Adipocyte (in vitro differentiated cells): ENCODE measurements at regions not wholly inside any gene's neighbourhood (a gene's known extent, or its start where the extent isn't known, plus 50 kb on each side); places are given as distances from the start of the nearest gene placed in this dataset.
"Not testable (repeated sequence)": the region's sequence is repeated elsewhere in the genome, so short reads cannot be mapped to it uniquely, and the experiment has no call there.

ENCODE experiments used
- DNase-seq: peaks from one replicate; pipeline ENCODE4 v3.0.0-alpha.2; 2015; ENCODE audit warnings: low read depth
- H3K27me3 ChIP-seq: replicated peaks from 2 replicates; pipeline ENCODE4 v1.7.0; 2013; ENCODE audit warnings: mild to moderate bottlenecking, low read length, moderate library complexity; ENCODE audit not compliant: control insufficient read depth, insufficient read depth
- H3K36me3 ChIP-seq: 2 replicates; pipeline ENCODE4 v1.7.0; 2013; ENCODE audit warnings: low read length, mild to moderate bottlenecking, moderate library complexity; ENCODE audit not compliant: control insufficient read depth, insufficient read depth, severe bottlenecking
- H3K4me1 ChIP-seq: 2 replicates; pipeline ENCODE4 v1.7.0; 2013; ENCODE audit warnings: mild to moderate bottlenecking, low read length, moderate library complexity; ENCODE audit not compliant: control insufficient read depth, insufficient read depth
- H3K4me3 ChIP-seq: 2 replicates; pipeline ENCODE4 v1.7.0; 2013; ENCODE audit warnings: mild to moderate bottlenecking, low read length, moderate library complexity
- H3K9ac ChIP-seq: 2 replicates; pipeline ENCODE4 v1.7.0; 2013; ENCODE audit warnings: mild to moderate bottlenecking, low read length, moderate library complexity
- H3K9me3 ChIP-seq: 2 replicates; pipeline ENCODE4 v1.7.0; 2013; ENCODE audit warnings: mild to moderate bottlenecking, low read length, moderate library complexity; ENCODE audit not compliant: control insufficient read depth

- H3K27me3 ChIP-seq, result no peaks in the 10 kb centered on the region
- H3K4me1 ChIP-seq, result no peaks in the 10 kb centered on the region
- H3K9me3 ChIP-seq, result no peaks in the 10 kb centered on the region
- no peak for DNase-seq
- no peak overlapping the region for H3K9ac ChIP-seq
- H3K4me3 ChIP-seq, result no peak overlapping the region
- no peaks in the 10 kb centered on the region for H3K36me3 ChIP-seq
These were observed 320.2 kb downstream of the FAM170A start for GRCh38 chr5:119949426-119949999.

GRCh38 chr5:119951330-119951934 lies 322.1 kb downstream of the FAM170A start:
- no peak overlapping the region for H3K9ac ChIP-seq
- DNase-seq, result no peak
- H3K36me3 ChIP-seq, result no peaks in the 10 kb centered on the region
- no peak overlapping the region for H3K4me3 ChIP-seq
- H3K4me1 ChIP-seq, result no peaks in the 10 kb centered on the region
- H3K9me3 ChIP-seq, result peaks cover 4% of the 10 kb centered on the region
- H3K27me3 ChIP-seq, result no peaks in the 10 kb centered on the region

- H3K4me1 ChIP-seq, result no peaks in the 10 kb centered on the region
- no peak overlapping the region for H3K9ac ChIP-seq
- no peaks in the 10 kb centered on the region for H3K36me3 ChIP-seq
- H3K4me3 ChIP-seq, result no peak overlapping the region
- no peak for DNase-seq
- H3K27me3 ChIP-seq, result no peaks in the 10 kb centered on the region
- H3K9me3 ChIP-seq, result peaks cover 4% of the 10 kb centered on the region
These were observed 324.1 kb downstream of the FAM170A start for GRCh38 chr5:119953474-119953873.

GRCh38 chr5:119954106-119954505 lies 324.7 kb downstream of the FAM170A start:
- no peak overlapping the region for H3K9ac ChIP-seq
- no peaks in the 10 kb centered on the region for H3K27me3 ChIP-seq
- H3K9me3 ChIP-seq, result peaks cover 4% of the 10 kb centered on the region
- H3K4me3 ChIP-seq, result no peak overlapping the region
- no peaks in the 10 kb centered on the region for H3K36me3 ChIP-seq
- no peaks in the 10 kb centered on the region for H3K4me1 ChIP-seq
- DNase-seq, result no peak

GRCh38 chr5:119961993-119962392 lies 332.6 kb downstream of the FAM170A start:
- Histone ChIP-seq H3K4me3 (no peak overlapping the region), H3K27me3 (no peaks in the 10 kb centered on the region), H3K4me1 (peaks cover 7% of the 10 kb centered on the region), H3K9ac (no peak overlapping the region), H3K9me3 (peaks cover 4% of the 10 kb centered on the region), H3K36me3 (no peaks in the 10 kb centered on the region)
- no peak for DNase-seq

GRCh38 chr5:119966028-119966427 lies 336.7 kb downstream of the FAM170A start:
- H3K4me1 ChIP-seq, result peaks cover 7% of the 10 kb centered on the region
- DNase-seq, result peak; percentile 21

GRCh38 chr5:119968690-119969089 lies 339.3 kb downstream of the FAM170A start:
- Histone ChIP-seq H3K9ac (no peak overlapping the region), H3K9me3 (no peaks in the 10 kb centered on the region), H3K36me3 (no peaks in the 10 kb centered on the region), H3K4me3 (no peak overlapping the region), H3K4me1 (peaks cover 7% of the 10 kb centered on the region), H3K27me3 (no peaks in the 10 kb centered on the region)
- DNase-seq, result no peak

More at GRCh38 chr5:119966028-119966427, 336.7 kb downstream of the FAM170A start:
- H3K27me3 ChIP-seq, result no peaks in the 10 kb centered on the region
- H3K4me3 ChIP-seq, result no peak overlapping the region
- no peak overlapping the region for H3K9ac ChIP-seq
- no peaks in the 10 kb centered on the region for H3K36me3 ChIP-seq
- H3K9me3 ChIP-seq, result peaks cover 2% of the 10 kb centered on the region

GRCh38 chr5:119987077-119987476 lies 357.7 kb downstream of the FAM170A start:
- H3K9ac ChIP-seq, H3K9me3 ChIP-seq, H3K4me3 ChIP-seq, H3K27me3 ChIP-seq, H3K36me3 ChIP-seq, H3K4me1 ChIP-seq, DNase-seq: not testable (repeated sequence)

GRCh38 chr5:119991625-119992024 lies 362.3 kb downstream of the FAM170A start:
- Histone ChIP-seq H3K4me1 (no peaks in the 10 kb centered on the region), H3K4me3 (no peak overlapping the region), H3K27me3 (no peaks in the 10 kb centered on the region), H3K36me3 (no peaks in the 10 kb centered on the region), H3K9me3 (peaks cover 3% of the 10 kb centered on the region), H3K9ac (no peak overlapping the region)
- no peak for DNase-seq

- H3K9me3 ChIP-seq, result no peaks in the 10 kb centered on the region
- H3K27me3 ChIP-seq, result no peaks in the 10 kb centered on the region
- no peaks in the 10 kb centered on the region for H3K36me3 ChIP-seq
- no peak for DNase-seq
- no peak overlapping the region for H3K9ac ChIP-seq
- H3K4me1 ChIP-seq, result no peaks in the 10 kb centered on the region
- H3K4me3 ChIP-seq, result no peak overlapping the region
These were observed 366.8 kb downstream of the FAM170A start for GRCh38 chr5:119996128-119996527.

- H3K4me1 ChIP-seq, result no peaks in the 10 kb centered on the region
- no peak for DNase-seq
- H3K36me3 ChIP-seq, result no peaks in the 10 kb centered on the region
These were observed 378.2 kb downstream of the FAM170A start for GRCh38 chr5:120007598-120007997.

GRCh38 chr5:120012431-120012830 lies 383.1 kb downstream of the FAM170A start:
- no peaks in the 10 kb centered on the region for H3K27me3 ChIP-seq
- no peak overlapping the region for H3K9ac ChIP-seq
- no peak overlapping the region for H3K4me3 ChIP-seq
- no peaks in the 10 kb centered on the region for H3K36me3 ChIP-seq
- H3K4me1 ChIP-seq, result peaks cover 7% of the 10 kb centered on the region
- no peaks in the 10 kb centered on the region for H3K9me3 ChIP-seq
- DNase-seq, result no peak

More at GRCh38 chr5:120007598-120007997, 378.2 kb downstream of the FAM170A start:
- Histone ChIP-seq H3K9ac (no peak overlapping the region), H3K9me3 (no peaks in the 10 kb centered on the region), H3K4me3 (no peak overlapping the region), H3K27me3 (no peaks in the 10 kb centered on the region)
